Ovary (tissue), 7 donors: ENCODE measurements at regions not wholly inside any gene's neighbourhood (a gene's known extent, or its start where the extent isn't known, plus 50 kb on each side); places are given as distances from the start of the nearest gene placed in this dataset.

Source experiments
- DNase-seq, 5 donors: peaks; one replicate each; pipeline ENCODE4 v3.0.0-alpha.2; 2019 to 2020
- H3K27ac ChIP-seq, 2 donors: fragments of 200-600 bp; one replicate each; pipeline versions ENCODE4 v1.5.1 to v1.8.0; 2019 to 2022
- H3K27me3 ChIP-seq: fragments of 200-600 bp; one replicate; pipeline ENCODE4 v1.8.0; 2022
- H3K36me3 ChIP-seq: fragments of 200-600 bp; sonication (generic); one replicate; pipeline ENCODE4 v1.5.1; 2019
- H3K4me1 ChIP-seq: one replicate; pipeline ENCODE4 v1.8.1; 2013; ENCODE audit warnings: mild to moderate bottlenecking, moderate library complexity; ENCODE audit not compliant: insufficient read depth
- H3K4me3 ChIP-seq: fragments of 200-600 bp; sonication (generic); one replicate; pipeline ENCODE4 v1.5.1; 2017
- H3K9me3 ChIP-seq, 2 donors: fragments of 200-600 bp in 1 of 2; sonication (generic) in 1 of 2; one replicate each; pipeline versions ENCODE4 v1.5.1 to v1.8.1; 2013 to 2019; ENCODE audit warnings: mild to moderate bottlenecking in 1 of 2, moderate library complexity in 1 of 2
- CTCF ChIP-seq, 3 donors: fragments of 450-650 bp in 2 of 3; fragments of 200-600 bp in 1 of 3; IDR thresholded peaks; one replicate each; pipeline versions ENCODE4 v1.5.1 to v1.8.0; 2016 to 2022; ENCODE audit warnings: antibody characterized with exemption in 3 of 3, mild to moderate bottlenecking in 1 of 3
- EP300 ChIP-seq: sonication (generic); formaldehyde crosslinking; IDR thresholded peaks from one replicate; pipeline ENCODE4 v1.6.1; 2017; ENCODE audit warnings: antibody characterized with exemption
- POLR2A ChIP-seq: fragments of 450-650 bp; IDR thresholded peaks from one replicate; pipeline ENCODE4 v1.6.1; 2017; ENCODE audit warnings: antibody characterized with exemption, mild to moderate bottlenecking, moderate library complexity
- WGBS, 3 donors: extraction: QIAGEN DNeasy Blood & Tissue Kit in 1 of 3; methylation state at CpG; one replicate each; pipeline versions ENCODE4 v1.1.5 to v1.1.7; 2013 to 2017; 5-methylcytosine and 5-hydroxymethylcytosine counted together
- intact Hi-C, 4 donors: fragments of 100-400 bp; cut with DNase I; formaldehyde crosslinking; loops; one replicate each; pipeline versions ENCODE4 v1.11.0 to v1.15.1; 2022 to 2023
- donor health status: DM: no; HTN: no; CAD: no; lungs with moderate emphysema.
- donor health status: DM: no; HTN: no; CAD: no.
- donor health status: Bipolar disorder and iron deficiency.
- donor health status: DM: no; HTN: no; CAD: no.
- donor health status: DM: yes; HTN: yes; CAD: no.

- TF ChIP-seq POLR2A: no peak
- 67 to 71% (median 69%) methylated on average over 1 of the region's 1 CpG for WGBS, 3 donors
- Histone ChIP-seq H3K27me3 (no peaks in the 10 kb centered on the region), H3K27ac (no peak overlapping the region), H3K4me3 (no peak overlapping the region), H3K36me3 (no peaks in the 10 kb centered on the region), H3K4me1 (no peaks in the 10 kb centered on the region), H3K9me3 (no peaks in the 10 kb centered on the region)
- intact Hi-C loops: no loop called here
- no peak for DNase-seq
Measured at GRCh38 chr18:64615021-64615420, 466.1 kb upstream of the LINC00305 start.

GRCh38 chr18:64614446-64614845 is 465.6 kb upstream of the LINC00305 start:
- Histone ChIP-seq H3K27me3 (no peaks in the 10 kb centered on the region), H3K27ac (no peak overlapping the region), H3K4me3 (no peak overlapping the region), H3K9me3 (no peaks in the 10 kb centered on the region), H3K4me1 (no peaks in the 10 kb centered on the region), H3K36me3 (no peaks in the 10 kb centered on the region)
- intact Hi-C loops: no loop called here
- no peak for DNase-seq
- 80 to 93% (median 85%) methylated on average over 1 of the region's 1 CpG for WGBS, 3 donors
- TF ChIP-seq CTCF (IDR thresholded peaks at IDR 0.05) (no peak), EP300 (no peak)

GRCh38 chr18:64592246-64592645 is 443.4 kb upstream of the LINC00305 start:
- no peak for TF ChIP-seq CTCF (IDR thresholded peaks at IDR 0.05)
- no peak for TF ChIP-seq EP300
- TF ChIP-seq POLR2A: no peak
- WGBS, 3 donors: 97 to 100% (median 97%) methylated on average over 1 of the region's 1 CpG
- intact Hi-C loops: no loop called here

GRCh38 chr18:64589000-64589399 is 440.1 kb upstream of the LINC00305 start:
- WGBS, 3 donors: 64 to 87% (median 66%) methylated on average over 3 of the region's 3 CpGs
- H3K9me3 ChIP-seq: no peaks in the 10 kb centered on the region
- intact Hi-C loops: no loop called here
- H3K27ac ChIP-seq: no peak overlapping the region
- no peak for DNase-seq
- H3K4me1 ChIP-seq: no peaks in the 10 kb centered on the region
- no peaks in the 10 kb centered on the region for H3K27me3 ChIP-seq
- TF ChIP-seq CTCF (IDR thresholded peaks at IDR 0.05): no peak
- no peak for TF ChIP-seq POLR2A
- H3K4me3 ChIP-seq: no peak overlapping the region
- H3K36me3 ChIP-seq: no peaks in the 10 kb centered on the region

More at GRCh38 chr18:64592246-64592645, 443.4 kb upstream of the LINC00305 start:
- no peak overlapping the region for H3K27ac ChIP-seq
- no peaks in the 10 kb centered on the region for H3K4me1 ChIP-seq
- DNase-seq: no peak
- H3K9me3 ChIP-seq: no peaks in the 10 kb centered on the region
- no peaks in the 10 kb centered on the region for H3K36me3 ChIP-seq
- H3K4me3 ChIP-seq: no peak overlapping the region
- H3K27me3 ChIP-seq: no peaks in the 10 kb centered on the region

GRCh38 chr18:64566456-64566855 is 417.6 kb upstream of the LINC00305 start:
- intact Hi-C loops: no loop called here
- H3K4me1 ChIP-seq: no peaks in the 10 kb centered on the region

More at GRCh38 chr18:64566456-64566855, 417.6 kb upstream of the LINC00305 start:
- no peak overlapping the region for H3K4me3 ChIP-seq
- H3K27me3 ChIP-seq: no peaks in the 10 kb centered on the region
- no peaks in the 10 kb centered on the region for H3K36me3 ChIP-seq
- no peaks in the 10 kb centered on the region for H3K9me3 ChIP-seq
- no peak for TF ChIP-seq EP300
- TF ChIP-seq POLR2A: no peak
- no peak for TF ChIP-seq CTCF (IDR thresholded peaks at IDR 0.05)
- WGBS, 3 donors: 87 to 94% (median 93%) methylated on average over 2 of the region's 2 CpGs
- no peak for DNase-seq
- no peak overlapping the region for H3K27ac ChIP-seq
